Ectodermal cell (in vitro differentiated cells): ENCODE measurements at regions not wholly inside any gene's neighbourhood (a gene's known extent, or its start where the extent isn't known, plus 50 kb on each side); places are given as distances from the start of the nearest gene placed in this dataset.

Experiments used
- H3K27ac ChIP-seq: 2 replicates; pipeline ENCODE4 v1.7.0; 2013; ENCODE audit warnings: mild to moderate bottlenecking, low read depth, low read length; ENCODE audit not compliant: insufficient read depth, poor library complexity, severe bottlenecking
- H3K27me3 ChIP-seq: 2 replicates; pipeline ENCODE4 v1.7.0; 2013; ENCODE audit warnings: mild to moderate bottlenecking, low read length; ENCODE audit not compliant: insufficient read depth, control insufficient read depth, poor library complexity, severe bottlenecking
- H3K36me3 ChIP-seq: one replicate; pipeline ENCODE4 v1.7.0; 2013; ENCODE audit warnings: low read length; ENCODE audit not compliant: control insufficient read depth, insufficient read depth
- H3K4me1 ChIP-seq: one replicate; pipeline ENCODE4 v1.7.0; 2013; ENCODE audit warnings: low read length; ENCODE audit not compliant: control insufficient read depth, insufficient read depth
- H3K4me3 ChIP-seq: 2 replicates; pipeline ENCODE4 v1.7.0; 2013; ENCODE audit warnings: low read depth, low read length, control low read depth; ENCODE audit not compliant: insufficient read depth
- H3K9me3 ChIP-seq: 2 replicates; pipeline ENCODE4 v1.7.0; 2013; ENCODE audit warnings: mild to moderate bottlenecking, low read length, moderate library complexity; ENCODE audit not compliant: control insufficient read depth
- WGBS, 2 experiments: methylation state at CpG; one replicate each; pipeline ENCODE4 v1.1.7; 2013; ENCODE audit warnings: missing lambda C conversion rate in 2 of 2; 5-methylcytosine and 5-hydroxymethylcytosine counted together

DNA sequence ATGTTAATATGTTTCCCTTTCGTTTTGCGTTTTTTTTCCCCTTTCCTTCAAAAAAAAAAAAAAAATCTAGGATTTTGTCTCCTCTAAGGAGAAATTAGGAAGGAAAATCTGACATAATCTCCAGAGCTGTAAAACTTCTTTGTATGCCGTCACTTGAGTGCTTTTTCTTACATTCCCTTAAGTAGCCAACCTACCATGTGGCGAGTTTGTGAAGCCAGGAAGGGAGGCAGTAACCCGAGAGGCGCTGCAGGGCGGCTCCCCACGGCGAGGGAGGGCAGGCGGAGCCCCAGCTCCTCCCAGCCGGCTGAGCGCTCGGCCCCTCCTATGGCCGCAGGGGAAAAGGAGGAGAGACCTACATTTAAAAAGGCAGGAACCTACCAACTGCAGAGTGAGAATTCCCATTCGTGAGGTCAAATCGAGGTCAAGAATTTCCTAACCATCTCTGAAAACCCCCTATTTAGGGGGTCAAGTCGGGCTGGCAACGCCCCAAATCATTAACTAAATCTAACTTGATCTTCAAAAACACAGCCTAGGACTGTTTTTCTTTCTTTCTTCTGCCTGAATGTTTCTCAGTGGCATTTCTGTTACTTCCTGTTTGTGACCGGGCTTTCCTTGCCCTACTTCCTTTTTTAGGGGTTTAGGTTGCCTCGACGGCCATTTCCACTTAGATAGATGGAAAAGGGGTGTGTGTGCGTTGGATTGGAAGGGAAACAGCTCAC, 345.1 kb upstream of the KLF3 start:
- Histone ChIP-seq H3K36me3 (no peaks in the 10 kb centered on the region), H3K9me3 (no peaks in the 10 kb centered on the region), H3K4me3 (no peak overlapping the region), H3K27ac (peak overlapping the region; percentile 64), H3K4me1 (peaks cover 7% of the 10 kb centered on the region), H3K27me3 (no peaks in the 10 kb centered on the region)
- WGBS, 2 experiments: 3 to 12% methylated on average over 17 to 22 of the region's 22 CpGs

DNA sequence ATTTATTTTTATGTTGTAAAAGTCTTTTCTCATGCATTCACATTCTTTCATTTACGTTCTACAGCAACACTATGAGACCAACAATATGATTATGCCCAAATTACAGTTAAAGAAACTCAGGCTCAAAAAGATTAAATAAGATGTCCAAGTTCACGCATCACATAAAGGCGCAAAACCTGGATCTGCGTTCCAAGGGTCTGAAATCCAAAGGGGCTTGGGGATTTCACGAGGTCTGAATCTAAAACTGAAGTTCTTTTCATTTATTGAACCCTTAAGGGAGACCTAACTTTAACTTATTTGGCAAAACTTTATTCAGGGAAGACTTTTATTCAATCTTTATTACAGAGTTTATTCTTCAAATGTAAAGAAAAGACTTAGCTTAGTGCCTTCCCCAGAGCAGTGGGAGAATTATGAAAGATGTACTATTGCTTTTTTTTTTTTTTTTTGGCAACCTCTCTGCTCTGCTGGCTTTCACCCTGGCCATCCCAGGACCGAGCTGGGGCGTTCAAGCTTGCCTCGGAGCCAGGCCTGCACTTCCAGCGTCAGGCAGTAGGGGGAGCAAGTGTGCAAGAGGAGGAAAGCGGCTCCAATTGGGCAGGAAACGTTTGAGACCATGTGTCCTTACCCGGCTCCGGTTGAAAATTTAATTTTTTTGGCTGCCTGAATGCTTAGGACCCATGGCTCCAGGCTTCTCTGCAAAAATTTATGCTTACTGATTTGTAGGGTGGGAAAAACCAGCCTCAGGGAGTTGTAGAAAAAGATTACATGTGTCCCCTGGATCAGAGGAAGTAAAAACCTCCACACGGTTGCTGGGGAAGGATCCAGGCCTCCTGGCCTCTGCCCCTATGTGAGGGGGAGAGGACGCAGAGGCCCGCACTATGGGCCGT, 344.3 kb upstream of the KLF3 start:
- Histone ChIP-seq H3K27me3 (no peaks in the 10 kb centered on the region), H3K9me3 (no peaks in the 10 kb centered on the region), H3K4me3 (no peak overlapping the region), H3K4me1 (peaks cover 7% of the 10 kb centered on the region), H3K36me3 (no peaks in the 10 kb centered on the region), H3K27ac (peak overlapping the region; percentile 64)
- 42 to 43% methylated on average over 17 of the region's 17 CpGs for WGBS, 2 experiments

DNA sequence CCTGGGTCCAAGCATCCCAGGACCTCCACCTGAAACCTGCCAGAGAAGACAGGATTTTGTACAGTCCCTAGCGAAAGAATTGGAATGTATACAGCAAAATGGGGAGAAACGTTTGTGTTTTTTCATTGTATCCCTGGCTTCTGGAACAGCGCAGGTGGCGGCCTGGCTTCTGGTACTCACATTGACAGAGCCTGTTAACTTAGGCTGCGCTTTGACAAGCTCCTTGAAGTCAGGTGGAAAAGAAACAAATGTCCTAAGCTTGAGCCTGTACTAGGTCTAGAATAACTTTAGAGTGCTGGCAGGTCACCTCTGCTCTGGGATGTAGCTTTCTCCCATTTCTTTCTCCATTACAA, 343.7 kb upstream of the KLF3 start:
- 91 to 96% methylated on average over 5 of the region's 5 CpGs for WGBS, 2 experiments

DNA sequence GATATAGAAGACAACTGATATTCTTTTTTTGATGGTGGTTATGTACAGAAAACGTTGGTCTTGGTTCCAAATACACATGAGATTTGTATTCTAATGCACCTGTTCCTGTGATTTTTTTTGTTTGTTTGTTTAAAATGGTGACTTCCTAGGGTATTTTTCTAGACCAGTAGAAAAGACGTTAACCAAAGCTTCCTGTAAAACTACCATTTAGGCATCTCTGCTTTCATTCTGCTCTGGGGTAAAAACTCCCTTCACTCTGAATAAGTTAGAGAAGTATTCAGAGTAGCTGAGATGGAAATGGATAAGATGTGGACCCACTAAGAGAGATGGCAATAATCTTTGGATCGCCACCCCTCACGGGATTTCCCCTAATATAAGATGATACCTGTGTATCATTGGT, 343.2 kb upstream of the KLF3 start:
- 81 to 91% methylated on average over 3 of the region's 4 CpGs for WGBS, 2 experiments

More for the DNA sequence above, 343.7 kb upstream of the KLF3 start:
- Histone ChIP-seq H3K36me3 (no peaks in the 10 kb centered on the region), H3K4me3 (no peak overlapping the region), H3K27me3 (no peaks in the 10 kb centered on the region), H3K9me3 (no peaks in the 10 kb centered on the region), H3K27ac (no peak overlapping the region), H3K4me1 (peaks cover 7% of the 10 kb centered on the region)

DNA sequence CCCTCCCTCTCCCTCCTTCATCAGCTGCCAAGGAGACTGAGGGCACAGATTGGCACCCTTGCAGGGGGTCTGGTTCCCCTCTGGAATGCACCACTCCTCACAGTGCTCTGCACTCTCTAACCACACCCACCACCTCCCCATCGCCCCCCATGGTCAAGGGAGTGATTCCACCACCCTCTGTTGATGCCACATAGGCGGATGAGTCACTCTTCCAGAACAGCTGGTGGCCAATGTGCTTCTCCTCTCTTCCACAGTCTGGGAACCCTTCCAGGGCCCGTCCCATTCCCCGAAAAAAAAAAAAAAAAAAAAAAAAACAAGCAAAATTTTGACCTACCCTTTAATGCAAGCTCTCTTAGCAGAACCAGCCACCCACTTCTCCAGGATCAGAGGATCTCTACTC, 341.3 kb upstream of the KLF3 start:
- no peaks in the 10 kb centered on the region for H3K27me3 ChIP-seq
- 86 to 94% methylated on average over 4 of the region's 4 CpGs for WGBS, 2 experiments
- no peak overlapping the region for H3K4me3 ChIP-seq
- H3K9me3 ChIP-seq: no peaks in the 10 kb centered on the region
- peaks cover 7% of the 10 kb centered on the region for H3K4me1 ChIP-seq
- H3K36me3 ChIP-seq: no peaks in the 10 kb centered on the region
- H3K27ac ChIP-seq: no peak overlapping the region

More for the DNA sequence above, 343.2 kb upstream of the KLF3 start:
- H3K36me3 ChIP-seq: no peaks in the 10 kb centered on the region
- H3K27me3 ChIP-seq: no peaks in the 10 kb centered on the region
- H3K4me1 ChIP-seq: peaks cover 7% of the 10 kb centered on the region
- H3K4me3 ChIP-seq: no peak overlapping the region
- no peak overlapping the region for H3K27ac ChIP-seq
- H3K9me3 ChIP-seq: no peaks in the 10 kb centered on the region

- H3K27me3 ChIP-seq: no peaks in the 10 kb centered on the region
- H3K4me3 ChIP-seq: no peak overlapping the region
- peaks cover 10% of the 10 kb centered on the region for H3K4me1 ChIP-seq
- H3K9me3 ChIP-seq: no peaks in the 10 kb centered on the region
- H3K27ac ChIP-seq: no peak overlapping the region
- no peaks in the 10 kb centered on the region for H3K36me3 ChIP-seq
- WGBS, 2 experiments: 92 to 96% methylated on average over 4 of the region's 4 CpGs
These were observed 340.8 kb upstream of the KLF3 start for GRCh38 chr4:38323141-38323641.

DNA sequence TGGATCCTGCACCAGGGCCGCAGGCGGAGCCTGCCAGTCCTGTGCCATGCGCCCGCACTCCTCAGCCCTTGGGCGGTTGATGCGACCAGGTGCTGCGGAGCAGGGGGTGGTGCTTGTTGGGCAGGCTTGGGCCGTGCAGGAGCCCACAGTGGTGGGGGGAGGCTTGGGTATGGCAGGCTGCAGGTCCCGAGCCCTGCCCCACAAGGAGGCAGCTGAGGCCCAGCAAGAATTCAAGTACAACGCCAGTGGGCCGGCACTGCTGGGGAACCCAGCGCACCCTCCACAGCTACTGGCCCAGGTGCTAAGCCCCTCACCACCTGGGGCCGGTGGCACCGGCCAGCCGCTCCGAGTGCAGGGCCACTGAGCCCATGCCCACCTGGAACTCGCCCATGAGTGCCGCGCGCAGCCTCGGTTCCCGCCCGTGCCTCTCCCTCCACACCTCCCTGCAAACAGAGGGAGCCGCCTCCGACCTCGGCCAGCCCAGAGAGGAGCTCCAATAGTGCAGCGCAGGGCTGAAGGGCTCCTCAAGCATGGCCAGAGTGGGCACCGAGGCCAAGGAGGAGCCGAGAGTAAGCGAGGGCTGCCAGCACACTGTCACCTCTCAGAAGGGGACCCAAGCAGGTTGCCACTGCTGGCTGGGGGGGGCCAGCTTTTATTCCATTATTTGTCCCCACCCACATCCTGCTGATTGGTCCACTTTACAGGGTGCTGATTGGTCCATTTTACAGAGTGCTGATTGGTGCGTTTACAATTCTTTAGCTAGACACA, 339.0 kb upstream of the KLF3 start:
- H3K27ac ChIP-seq: no peak overlapping the region
- H3K4me1 ChIP-seq: peaks cover 6% of the 10 kb centered on the region
- no peaks in the 10 kb centered on the region for H3K9me3 ChIP-seq
- H3K36me3 ChIP-seq: no peaks in the 10 kb centered on the region
- H3K4me3 ChIP-seq: no peak overlapping the region
- 89 to 92% methylated on average over 31 of the region's 31 CpGs for WGBS, 2 experiments
- no peaks in the 10 kb centered on the region for H3K27me3 ChIP-seq

- Histone ChIP-seq H3K27me3 (no peaks in the 10 kb centered on the region), H3K27ac (no peak overlapping the region), H3K4me1 (peaks cover 6% of the 10 kb centered on the region), H3K4me3 (no peak overlapping the region), H3K36me3 (no peaks in the 10 kb centered on the region), H3K9me3 (no peaks in the 10 kb centered on the region)
- 98 to 100% methylated on average over 1 to 2 of the region's 2 CpGs for WGBS, 2 experiments
These were observed 338.4 kb upstream of the KLF3 start for GRCh38 chr4:38325629-38325913.

DNA sequence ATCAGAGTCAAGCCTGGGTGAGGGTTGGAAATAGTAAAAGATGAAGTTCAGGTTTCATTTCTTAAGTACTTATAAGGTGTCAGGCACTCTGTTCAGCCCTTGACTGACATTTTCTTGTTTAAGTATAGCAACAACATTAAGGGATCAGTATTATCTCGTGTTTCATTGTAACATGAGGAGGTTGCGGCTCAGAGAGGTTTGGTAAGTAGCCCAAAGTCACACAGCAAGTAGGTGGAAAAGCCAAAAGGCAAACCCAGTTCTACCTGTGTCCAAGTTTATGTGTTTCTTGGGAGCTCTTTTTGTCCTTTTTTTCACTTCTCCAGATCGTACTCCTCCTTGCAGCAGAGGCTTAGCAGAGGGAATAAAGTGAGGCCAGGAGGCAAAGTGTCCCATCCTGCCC, 337.5 kb upstream of the KLF3 start:
- H3K4me3 ChIP-seq: no peak overlapping the region
- H3K9me3 ChIP-seq: no peaks in the 10 kb centered on the region
- 91 to 97% methylated on average over 3 of the region's 3 CpGs for WGBS, 2 experiments
- H3K36me3 ChIP-seq: no peaks in the 10 kb centered on the region
- H3K4me1 ChIP-seq: peaks cover 6% of the 10 kb centered on the region
- H3K27me3 ChIP-seq: no peaks in the 10 kb centered on the region
- no peak overlapping the region for H3K27ac ChIP-seq

DNA sequence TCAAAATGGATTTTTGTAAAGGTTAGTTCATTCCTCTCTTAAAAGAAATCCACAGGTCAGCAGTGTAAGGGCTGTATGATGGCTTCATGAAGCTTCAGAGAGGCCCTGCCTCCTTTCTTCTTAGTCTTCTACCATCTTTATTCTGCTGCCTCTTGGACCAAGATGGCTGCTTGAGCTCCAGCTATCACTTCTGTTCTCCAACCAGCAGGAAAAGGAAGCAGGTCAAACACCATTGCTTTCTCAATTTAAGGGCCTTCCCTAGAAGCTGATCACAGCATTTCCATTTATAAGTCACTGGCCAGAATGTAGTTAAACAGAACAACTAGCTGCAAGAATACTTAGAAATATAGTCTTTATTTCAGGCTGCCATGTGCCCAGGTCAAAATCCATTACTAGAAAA, 336.8 kb upstream of the KLF3 start:
- Histone ChIP-seq H3K9me3 (no peaks in the 10 kb centered on the region), H3K4me3 (no peak overlapping the region), H3K36me3 (no peaks in the 10 kb centered on the region), H3K27ac (no peak overlapping the region), H3K4me1 (peaks cover 6% of the 10 kb centered on the region), H3K27me3 (no peaks in the 10 kb centered on the region)
